ENCODE measurements at regions not wholly inside any gene's neighbourhood (a gene's known extent, or its start where the extent isn't known, plus 50 kb on each side); places are given as distances from the start of the nearest gene placed in this dataset.

DNA sequence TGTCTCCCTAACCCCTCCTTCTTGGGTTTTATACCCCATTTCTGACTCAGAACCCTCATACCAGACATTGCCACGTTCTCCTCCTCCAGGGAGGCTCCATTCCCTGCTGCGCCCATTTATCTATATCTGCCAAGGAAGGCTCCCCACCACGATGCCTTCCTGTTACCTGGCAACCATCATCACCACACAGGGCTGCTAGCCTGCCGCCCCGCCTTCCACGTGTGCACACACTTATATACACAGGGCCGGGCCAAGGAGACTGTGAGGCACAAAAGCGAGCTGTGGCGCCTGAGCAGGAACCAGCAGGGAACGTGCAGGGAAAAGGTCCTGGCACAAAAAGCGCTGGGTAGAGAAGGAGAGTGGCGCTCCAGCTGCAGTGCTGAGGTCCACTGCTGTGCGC, 261.8 kb downstream of the CBLN1 start:
- no peak for TF ChIP-seq POLR2AphosphoS5 (IDR thresholded peaks at IDR 0.05; ENCODE audit: low read depth, low read length)
- TF ChIP-seq ZFX (IDR thresholded peaks at IDR 0.05): no peak
- no peak for TF ChIP-seq ZNF274 (IDR thresholded peaks at IDR 0.05; ENCODE audit: low read depth, low read length)
- TF ChIP-seq, protein P1, sequence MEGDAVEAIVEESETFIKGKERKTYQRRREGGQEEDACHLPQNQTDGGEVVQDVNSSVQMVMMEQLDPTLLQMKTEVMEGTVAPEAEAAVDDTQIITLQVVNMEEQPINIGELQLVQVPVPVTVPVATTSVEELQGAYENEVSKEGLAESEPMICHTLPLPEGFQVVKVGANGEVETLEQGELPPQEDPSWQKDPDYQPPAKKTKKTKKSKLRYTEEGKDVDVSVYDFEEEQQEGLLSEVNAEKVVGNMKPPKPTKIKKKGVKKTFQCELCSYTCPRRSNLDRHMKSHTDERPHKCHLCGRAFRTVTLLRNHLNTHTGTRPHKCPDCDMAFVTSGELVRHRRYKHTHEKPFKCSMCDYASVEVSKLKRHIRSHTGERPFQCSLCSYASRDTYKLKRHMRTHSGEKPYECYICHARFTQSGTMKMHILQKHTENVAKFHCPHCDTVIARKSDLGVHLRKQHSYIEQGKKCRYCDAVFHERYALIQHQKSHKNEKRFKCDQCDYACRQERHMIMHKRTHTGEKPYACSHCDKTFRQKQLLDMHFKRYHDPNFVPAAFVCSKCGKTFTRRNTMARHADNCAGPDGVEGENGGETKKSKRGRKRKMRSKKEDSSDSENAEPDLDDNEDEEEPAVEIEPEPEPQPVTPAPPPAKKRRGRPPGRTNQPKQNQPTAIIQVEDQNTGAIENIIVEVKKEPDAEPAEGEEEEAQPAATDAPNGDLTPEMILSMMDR (IDR thresholded peaks at IDR 0.05 in 2 of 3, conservative IDR thresholded peaks at IDR 0.05 in 1 of 3; ENCODE audit: borderline replicate concordance in 1 of 3, insufficient read depth in 1 of 3, low read depth in 2 of 3, low read length in 2 of 3): no peak
- TF ChIP-seq POLR2A (IDR thresholded peaks at IDR 0.05; ENCODE audit: borderline replicate concordance, extremely low read depth, insufficient read depth, insufficient read length): no peak
